Astrocyte of the spinal cord (primary cell): ENCODE measurements at regions not wholly inside any gene's neighbourhood (a gene's known extent, or its start where the extent isn't known, plus 50 kb on each side); places are given as distances from the start of the nearest gene placed in this dataset.
"Not testable (repeated sequence)": the region's sequence is repeated elsewhere in the genome, so short reads cannot be mapped to it uniquely, and the experiment has no call there.

Source experiments
- DNase-seq: peaks from one replicate; pipeline ENCODE4 v3.0.0; 2011; ENCODE audit warnings: low read depth, low spot score
- H3K4me3 ChIP-seq: 2 replicates; pipeline ENCODE4 v1.5.1; 2011; ENCODE audit warnings: low read depth, mild to moderate bottlenecking, low read length, moderate library complexity
- in situ Hi-C: cut with HindIII; loops from 2 replicates; pipeline ENCODE4 v1.10.0; 2017; ENCODE audit warnings: low sequenced_read_pairs
- TF ChIP-seq, protein P1 (sequence below): IDR thresholded peaks from 2 replicates; pipeline ENCODE4 v1.5.1; 2012; ENCODE audit warnings: low read depth, mild to moderate bottlenecking, low read length, inconsistent platforms

DNA sequence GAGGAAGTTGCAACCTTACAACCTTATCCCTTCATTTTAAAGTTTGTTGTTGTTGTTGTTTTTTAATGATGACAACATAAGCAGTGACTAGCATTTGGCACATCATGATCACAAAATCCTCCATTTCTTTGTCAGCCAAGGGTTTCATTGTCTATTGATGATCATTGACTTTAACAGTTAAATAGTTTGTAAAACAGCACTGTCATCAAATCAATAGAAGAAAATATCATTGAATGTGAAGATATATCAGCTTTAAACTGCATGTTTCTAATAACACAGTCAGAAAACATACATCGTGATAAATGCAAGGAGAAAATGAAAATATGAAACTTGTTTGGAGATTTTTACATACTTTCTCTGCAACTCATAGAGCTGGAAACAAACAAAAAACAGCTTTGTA is 922.3 kb upstream of the LRFN5 start:
- no peak for DNase-seq
- in situ Hi-C loops: no loop called here
- no peak overlapping the region for H3K4me3 ChIP-seq
- TF ChIP-seq, protein P1, sequence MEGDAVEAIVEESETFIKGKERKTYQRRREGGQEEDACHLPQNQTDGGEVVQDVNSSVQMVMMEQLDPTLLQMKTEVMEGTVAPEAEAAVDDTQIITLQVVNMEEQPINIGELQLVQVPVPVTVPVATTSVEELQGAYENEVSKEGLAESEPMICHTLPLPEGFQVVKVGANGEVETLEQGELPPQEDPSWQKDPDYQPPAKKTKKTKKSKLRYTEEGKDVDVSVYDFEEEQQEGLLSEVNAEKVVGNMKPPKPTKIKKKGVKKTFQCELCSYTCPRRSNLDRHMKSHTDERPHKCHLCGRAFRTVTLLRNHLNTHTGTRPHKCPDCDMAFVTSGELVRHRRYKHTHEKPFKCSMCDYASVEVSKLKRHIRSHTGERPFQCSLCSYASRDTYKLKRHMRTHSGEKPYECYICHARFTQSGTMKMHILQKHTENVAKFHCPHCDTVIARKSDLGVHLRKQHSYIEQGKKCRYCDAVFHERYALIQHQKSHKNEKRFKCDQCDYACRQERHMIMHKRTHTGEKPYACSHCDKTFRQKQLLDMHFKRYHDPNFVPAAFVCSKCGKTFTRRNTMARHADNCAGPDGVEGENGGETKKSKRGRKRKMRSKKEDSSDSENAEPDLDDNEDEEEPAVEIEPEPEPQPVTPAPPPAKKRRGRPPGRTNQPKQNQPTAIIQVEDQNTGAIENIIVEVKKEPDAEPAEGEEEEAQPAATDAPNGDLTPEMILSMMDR: no peak

DNA sequence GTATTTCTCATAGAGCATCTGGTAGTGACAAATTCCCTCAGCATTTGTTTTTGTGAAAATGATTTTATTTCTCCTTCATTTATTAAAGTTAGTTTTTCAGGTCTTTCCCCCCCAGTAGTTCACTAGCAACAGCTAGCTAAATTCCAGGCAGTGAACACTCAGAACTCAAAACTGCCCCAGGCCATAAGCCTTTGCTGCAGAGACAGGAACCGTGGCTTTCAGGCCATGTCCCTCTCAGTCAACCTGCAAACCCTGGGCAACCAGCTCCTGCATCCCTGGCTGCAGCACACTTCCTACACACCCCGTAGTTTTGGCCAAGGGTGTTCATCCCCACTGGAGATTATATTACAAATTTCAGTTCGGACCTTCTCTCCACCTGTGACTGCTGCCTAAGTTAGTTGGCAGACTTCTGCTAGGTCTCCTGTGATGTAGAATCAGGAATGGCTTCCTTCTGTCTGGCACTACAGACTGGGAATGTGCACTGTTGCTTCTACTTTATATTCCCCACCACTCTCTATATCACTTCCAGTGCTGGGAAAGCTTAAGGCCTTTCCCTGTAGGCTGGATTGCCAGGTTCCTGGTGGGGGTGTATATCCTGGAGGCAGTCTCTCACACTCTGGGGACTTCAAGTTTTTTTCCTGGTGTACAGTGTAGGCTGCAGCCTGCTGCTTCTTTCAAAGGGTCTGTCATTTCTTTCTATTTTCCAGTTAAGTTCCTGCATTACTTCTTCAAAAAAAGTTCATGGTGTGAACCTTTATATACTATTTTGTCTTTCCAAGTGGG is 924.4 kb upstream of the LRFN5 start:
- TF ChIP-seq, protein P1: no peak
- in situ Hi-C loops: no loop called here
- DNase-seq: no peak
- no peak overlapping the region for H3K4me3 ChIP-seq

DNA sequence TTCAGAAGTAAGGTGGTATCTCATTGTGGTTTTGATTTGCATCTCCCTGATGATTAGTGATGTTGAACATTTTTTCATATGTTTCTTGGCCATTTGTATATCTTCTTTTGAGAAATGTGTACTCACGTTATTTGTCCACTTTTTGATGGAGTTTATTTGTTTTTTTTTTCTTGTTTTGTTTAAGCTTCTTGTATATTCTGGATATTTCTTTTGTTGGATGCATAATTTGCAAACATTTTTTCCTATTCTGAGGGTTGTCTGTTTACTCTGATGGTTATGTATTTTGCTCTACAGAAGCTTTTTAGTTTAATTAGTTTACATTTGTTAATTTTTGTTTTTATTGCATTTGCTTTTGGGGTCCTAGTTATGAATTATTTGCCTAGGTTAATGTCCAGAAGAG is 927.4 kb upstream of the LRFN5 start:
- in situ Hi-C loops: no loop called here
- no peak for DNase-seq
- TF ChIP-seq, protein P1: no peak
- H3K4me3 ChIP-seq: no peak overlapping the region

DNA sequence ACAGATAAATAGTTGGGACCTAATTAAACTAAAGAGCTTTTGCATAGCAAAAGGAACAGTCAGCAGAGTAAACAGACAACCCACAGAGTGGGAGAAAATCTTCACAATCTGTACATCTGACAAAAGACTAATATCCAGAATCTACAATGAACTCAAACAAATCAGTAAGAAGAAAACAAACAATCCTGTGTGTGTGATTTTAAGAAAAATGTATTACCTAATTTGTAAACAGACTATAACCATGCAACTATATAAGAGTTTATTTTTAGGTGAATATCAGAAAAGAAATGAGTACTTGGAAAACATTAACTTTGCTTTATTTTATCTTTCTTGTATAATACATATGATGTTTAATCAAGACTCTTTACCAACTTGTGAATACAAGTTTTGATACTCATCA is 929.5 kb upstream of the LRFN5 start:
- DNase-seq, H3K4me3 ChIP-seq, in situ Hi-C loops: not testable (repeated sequence)

DNA sequence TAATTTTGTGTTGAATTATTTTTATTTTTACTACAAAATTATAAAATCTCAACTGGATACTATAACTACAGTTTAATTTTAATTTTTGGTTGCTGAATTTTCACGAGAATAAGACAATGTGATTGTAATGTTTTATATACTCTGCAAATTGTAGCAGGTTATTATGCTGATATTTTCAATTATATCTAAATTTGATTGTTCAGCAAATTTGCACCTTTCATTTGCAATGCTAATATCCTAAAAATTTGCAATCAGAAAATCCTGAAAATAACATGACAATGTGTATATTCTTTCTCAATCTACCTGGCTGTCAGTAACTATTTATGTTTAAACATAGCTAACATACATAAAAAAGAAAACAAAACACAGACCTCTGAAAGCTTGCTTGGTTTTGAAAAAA is 932.2 kb upstream of the LRFN5 start:
- in situ Hi-C loops: no loop called here
- DNase-seq: no peak
- no peak overlapping the region for H3K4me3 ChIP-seq
- TF ChIP-seq, protein P1: no peak

DNA sequence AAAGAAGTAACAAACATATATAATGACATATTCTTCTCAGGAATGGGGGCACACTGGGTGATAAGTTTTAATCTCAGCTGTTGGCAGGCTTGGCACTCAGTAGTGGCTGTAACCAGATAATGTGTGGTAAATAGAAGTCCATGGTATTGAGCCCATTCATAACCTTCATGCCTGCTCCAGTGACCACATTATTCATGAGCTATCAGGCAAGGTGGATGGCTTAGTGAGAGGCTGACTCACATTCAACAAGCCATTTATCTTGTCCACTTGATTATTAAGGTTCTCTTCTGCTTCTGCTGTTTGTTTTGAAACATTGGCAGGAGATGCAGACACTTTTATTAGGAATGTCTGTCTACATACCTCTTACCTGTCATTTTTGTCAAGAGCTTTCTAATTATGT is 950.4 kb upstream of the LRFN5 start:
- in situ Hi-C loops: no loop called here
- DNase-seq: no peak
- H3K4me3 ChIP-seq: no peak overlapping the region
- TF ChIP-seq, protein P1: no peak

DNA sequence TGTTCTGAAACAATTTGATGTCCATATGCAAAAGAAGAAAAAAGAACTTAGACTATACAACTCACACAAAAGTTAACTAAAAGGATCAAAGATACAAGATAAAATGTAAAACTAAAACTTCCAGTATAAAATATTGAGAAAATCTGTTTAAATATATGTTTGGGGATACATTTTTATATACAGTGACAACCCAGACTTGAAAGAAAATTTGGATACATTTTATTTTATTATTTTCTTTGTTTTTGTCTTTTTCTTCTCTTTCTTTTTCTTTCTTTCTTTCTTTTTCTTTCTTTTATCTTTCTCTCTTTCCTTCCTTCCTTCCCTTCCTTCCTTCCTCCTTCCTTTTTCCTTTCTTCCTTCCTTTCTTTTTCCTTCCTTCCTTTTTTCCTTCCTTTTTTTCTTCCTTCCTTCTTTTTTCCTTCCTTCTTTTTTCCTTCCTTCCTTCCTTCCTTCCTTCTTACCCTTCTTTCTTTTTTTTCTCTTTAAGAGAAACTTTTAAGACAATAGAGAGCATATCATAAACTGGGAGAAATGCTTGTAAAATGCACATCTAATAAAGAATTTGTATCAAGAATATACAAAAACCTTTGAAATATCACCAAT is 954.5 kb upstream of the LRFN5 start:
- TF ChIP-seq, protein P1: no peak
- DNase-seq: no peak
- H3K4me3 ChIP-seq: no peak overlapping the region
- in situ Hi-C loops: no loop called here
